LNCAP (cell line): ENCODE measurements at regions not wholly inside any gene's neighbourhood (a gene's known extent, or its start where the extent isn't known, plus 50 kb on each side); places are given as distances from the start of the nearest gene placed in this dataset.

Experiments used
- CTCF ChIP-seq: fragments of 450-650 bp; IDR thresholded peaks from 2 replicates; pipeline ENCODE4 v1.5.1; 2017; ENCODE audit warnings: mild to moderate bottlenecking

GRCh38 chr2:58319481-58319880, 78.4 kb upstream of the FANCL start:
- no peak for TF ChIP-seq CTCF

- TF ChIP-seq CTCF, result no peak
These were observed 72.8 kb upstream of the FANCL start for GRCh38 chr2:58313926-58314325.

- TF ChIP-seq CTCF, result no peak
These were observed 67.3 kb upstream of the FANCL start for GRCh38 chr2:58308435-58308834.

- no peak for TF ChIP-seq CTCF
These were observed 63.7 kb upstream of the FANCL start for GRCh38 chr2:58304843-58305242.

GRCh38 chr2:58299123-58299522, 58.0 kb upstream of the FANCL start:
- no peak for TF ChIP-seq CTCF

- no peak for TF ChIP-seq CTCF
These were observed 51.9 kb upstream of the FANCL start for GRCh38 chr2:58293056-58293455.

- TF ChIP-seq CTCF, result no peak
These were observed 50.8 kb upstream of the FANCL start for GRCh38 chr2:58291726-58292438.
